ENCODE measurements at regions not wholly inside any gene's neighbourhood (a gene's known extent, or its start where the extent isn't known, plus 50 kb on each side); places are given as distances from the start of the nearest gene placed in this dataset.

DNA sequence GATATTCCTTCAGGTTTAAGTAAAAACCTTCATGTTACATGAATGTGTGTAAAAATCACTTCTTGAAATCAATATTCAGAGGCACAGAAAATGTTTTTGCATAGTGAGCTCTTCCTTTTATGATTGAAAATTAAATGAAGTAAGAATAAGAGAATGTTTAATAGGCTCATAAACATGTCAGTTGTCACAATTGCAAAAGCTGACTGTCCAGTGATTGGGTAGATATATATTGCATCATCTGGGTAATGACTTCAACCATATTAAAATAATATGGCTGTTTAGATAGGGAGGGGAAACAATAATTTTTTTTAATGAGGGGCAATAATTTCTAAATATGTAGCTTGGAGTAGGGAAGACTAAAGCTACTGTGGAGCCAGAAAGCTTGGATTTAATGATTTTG, 529.8 kb upstream of the GOLIM4 start:
- in situ Hi-C loops (cut with MboI): no loop called here
- no peak overlapping the region for H2AFZ ChIP-seq
- H3K36me3 ChIP-seq (ENCODE audit: low read depth): no peaks in the 10 kb centered on the region
- H3K27ac ChIP-seq: no peak overlapping the region
- H3K4me1 ChIP-seq (ENCODE audit: insufficient read depth): no peaks in the 10 kb centered on the region
- H3K27me3 ChIP-seq (replicated peaks; ENCODE audit: insufficient read depth): 0 out of 2 replicates have a peak, but pooled peaks cover 4% of the 10 kb centered on the region
- H3K9me2 ChIP-seq (ENCODE audit: insufficient read depth): no peaks in the 10 kb centered on the region
- DNase-seq: no peak
- no peak for TF ChIP-seq EZH2phosphoT487 (IDR thresholded peaks at IDR 0.05; ENCODE audit: insufficient read depth, low read depth)
- no peak overlapping the region for H3K4me2 ChIP-seq (ENCODE audit: unreplicated experiment)
- H3K9ac ChIP-seq: no peak overlapping the region
- H3K4me3 ChIP-seq: no peak overlapping the region
- no peaks in the 10 kb centered on the region for H4K20me1 ChIP-seq (ENCODE audit: insufficient read depth)
- no peaks in the 10 kb centered on the region for H3K9me3 ChIP-seq (ENCODE audit: low read depth)
- H3F3A ChIP-seq (ENCODE audit: insufficient read depth): no peaks in the 10 kb centered on the region
- no peaks in the 10 kb centered on the region for H3K79me2 ChIP-seq (ENCODE audit: insufficient read depth)

DNA sequence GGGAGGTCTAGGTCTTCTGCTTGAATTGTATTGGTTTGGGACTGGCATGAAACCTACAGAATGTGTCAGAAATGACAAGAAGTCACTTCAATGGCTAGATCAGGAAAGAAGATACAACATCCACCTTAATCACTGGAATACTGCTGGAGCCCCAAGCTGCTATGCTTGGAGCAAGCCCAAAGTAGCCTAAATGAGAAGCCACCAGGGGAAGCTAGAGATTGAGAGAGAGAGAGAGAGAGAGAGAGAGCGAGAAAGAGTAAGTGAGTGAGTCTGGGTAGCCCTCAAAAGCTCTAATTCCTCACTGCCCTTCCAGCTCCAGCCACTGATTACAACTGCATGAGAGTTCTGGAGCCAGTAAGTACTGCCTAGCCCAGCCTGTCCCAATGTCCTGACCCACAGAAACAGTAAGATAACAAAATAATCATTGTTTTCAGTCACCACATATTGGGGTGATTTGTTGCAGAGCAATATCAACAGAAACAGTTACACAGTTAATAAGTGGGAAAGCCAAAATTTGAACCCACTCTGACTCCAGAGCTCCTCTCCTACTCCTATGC, 529.2 kb upstream of the GOLIM4 start:
- 67 to 86% methylated on average over 1 of the region's 1 CpG for WGBS, 2 experiments (ENCODE audit: low coverage in 1 of 2, low lambda C conversion rate in 2 of 2, missing lambda C conversion rate in 2 of 2)
- no peaks in the 10 kb centered on the region for H3K9me2 ChIP-seq (ENCODE audit: insufficient read depth)
- H3K27ac ChIP-seq: no peak overlapping the region
- H4K20me1 ChIP-seq (ENCODE audit: insufficient read depth): no peaks in the 10 kb centered on the region
- no peaks in the 10 kb centered on the region for H3K4me1 ChIP-seq (ENCODE audit: insufficient read depth)
- no peaks in the 10 kb centered on the region for H3K79me2 ChIP-seq (ENCODE audit: insufficient read depth)
- in situ Hi-C loops (cut with MboI): no loop called here
- 0 out of 2 replicates have a peak, but pooled peaks cover 4% of the 10 kb centered on the region for H3K27me3 ChIP-seq (replicated peaks; ENCODE audit: insufficient read depth)
- no peaks in the 10 kb centered on the region for H3K36me3 ChIP-seq (ENCODE audit: low read depth)
- no peak overlapping the region for H3K9ac ChIP-seq
- TF ChIP-seq EZH2phosphoT487 (IDR thresholded peaks at IDR 0.05; ENCODE audit: insufficient read depth, low read depth) (no peak), EZH2 (IDR thresholded peaks at IDR 0.05; ENCODE audit: insufficient read depth, poor library complexity, severe bottlenecking) (no peak)
- H3K9me3 ChIP-seq (ENCODE audit: low read depth): no peaks in the 10 kb centered on the region
- H3K4me3 ChIP-seq: no peak overlapping the region
- H2AFZ ChIP-seq: no peak overlapping the region
- H3F3A ChIP-seq (ENCODE audit: insufficient read depth): no peaks in the 10 kb centered on the region
- no peak for DNase-seq
- H3K4me2 ChIP-seq (ENCODE audit: unreplicated experiment): no peak overlapping the region

DNA sequence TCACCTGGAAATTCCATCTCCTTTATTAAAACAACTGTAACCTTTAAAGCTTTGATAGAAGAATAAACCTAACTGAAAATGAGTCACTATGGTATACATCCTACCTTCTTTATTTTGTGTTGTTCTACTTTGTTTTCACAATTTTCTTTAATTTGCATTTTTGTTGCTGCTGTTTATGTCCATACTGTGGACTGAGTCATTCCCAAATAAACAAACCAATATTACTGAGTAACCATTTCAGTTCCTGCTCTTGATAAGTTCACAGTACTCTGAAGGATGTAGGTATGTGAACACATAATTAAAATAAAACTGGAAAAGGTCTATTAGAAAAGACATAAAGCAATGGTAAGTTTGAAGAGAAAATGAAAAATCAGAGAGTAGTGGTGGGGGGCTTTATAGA, 528.5 kb upstream of the GOLIM4 start:
- H2AFZ ChIP-seq: no peak overlapping the region
- no peaks in the 10 kb centered on the region for H3K79me2 ChIP-seq (ENCODE audit: insufficient read depth)
- H3K27ac ChIP-seq: no peak overlapping the region
- H4K20me1 ChIP-seq (ENCODE audit: insufficient read depth): no peaks in the 10 kb centered on the region
- in situ Hi-C loops (cut with MboI): no loop called here
- TF ChIP-seq EZH2 (IDR thresholded peaks at IDR 0.05; ENCODE audit: insufficient read depth, poor library complexity, severe bottlenecking) (no peak), EZH2phosphoT487 (IDR thresholded peaks at IDR 0.05; ENCODE audit: insufficient read depth, low read depth) (no peak)
- no peak for DNase-seq
- H3F3A ChIP-seq (ENCODE audit: insufficient read depth): no peaks in the 10 kb centered on the region
- H3K4me3 ChIP-seq: no peak overlapping the region
- no peaks in the 10 kb centered on the region for H3K9me2 ChIP-seq (ENCODE audit: insufficient read depth)
- no peak overlapping the region for H3K9ac ChIP-seq
- H3K4me2 ChIP-seq (ENCODE audit: unreplicated experiment): no peak overlapping the region
- H3K9me3 ChIP-seq (ENCODE audit: low read depth): no peaks in the 10 kb centered on the region
- H3K36me3 ChIP-seq (ENCODE audit: low read depth): no peaks in the 10 kb centered on the region
- no peaks in the 10 kb centered on the region for H3K4me1 ChIP-seq (ENCODE audit: insufficient read depth)
- 0 out of 2 replicates have a peak, but pooled peaks cover 4% of the 10 kb centered on the region for H3K27me3 ChIP-seq (replicated peaks; ENCODE audit: insufficient read depth)

DNA sequence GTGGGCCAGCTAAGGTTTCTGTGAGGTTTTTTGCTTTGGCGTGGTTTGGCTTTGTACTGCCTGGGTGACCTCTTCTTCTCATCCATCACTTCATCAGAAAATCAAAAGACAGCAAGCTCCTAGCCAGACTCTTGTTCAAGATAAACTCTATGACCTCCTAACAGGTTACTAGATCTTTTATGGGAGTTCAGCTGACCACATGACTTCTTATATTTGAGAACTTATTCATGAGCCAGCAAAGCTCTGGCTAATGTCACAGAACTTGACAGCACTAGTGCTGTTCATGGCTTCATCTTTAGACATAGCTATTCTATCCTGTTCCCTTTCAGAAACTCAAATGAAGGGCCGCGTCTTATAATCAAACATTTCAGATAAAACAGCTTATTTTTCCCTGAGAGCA, 527.1 kb upstream of the GOLIM4 start:
- no peaks in the 10 kb centered on the region for H3K4me1 ChIP-seq (ENCODE audit: insufficient read depth)
- no peak overlapping the region for H3K27ac ChIP-seq
- H3K27me3 ChIP-seq (replicated peaks; ENCODE audit: insufficient read depth): 0 out of 2 replicates have a peak, but pooled peaks cover 4% of the 10 kb centered on the region
- no peak overlapping the region for H3K4me2 ChIP-seq (ENCODE audit: unreplicated experiment)
- H3K9me2 ChIP-seq (ENCODE audit: insufficient read depth): no peaks in the 10 kb centered on the region
- H3K4me3 ChIP-seq: no peak overlapping the region
- WGBS, 2 experiments (ENCODE audit: low coverage in 1 of 2, low lambda C conversion rate in 2 of 2, missing lambda C conversion rate in 2 of 2): 68 to 69% methylated on average over 3 of the region's 3 CpGs
- TF ChIP-seq EZH2 (IDR thresholded peaks at IDR 0.05; ENCODE audit: insufficient read depth, poor library complexity, severe bottlenecking) (no peak), EZH2phosphoT487 (IDR thresholded peaks at IDR 0.05; ENCODE audit: insufficient read depth, low read depth) (no peak)
- H4K20me1 ChIP-seq (ENCODE audit: insufficient read depth): no peaks in the 10 kb centered on the region
- no peaks in the 10 kb centered on the region for H3K9me3 ChIP-seq (ENCODE audit: low read depth)
- no peak for DNase-seq
- H3F3A ChIP-seq (ENCODE audit: insufficient read depth): no peaks in the 10 kb centered on the region
- H2AFZ ChIP-seq: no peak overlapping the region
- H3K36me3 ChIP-seq (ENCODE audit: low read depth): no peaks in the 10 kb centered on the region
- H3K9ac ChIP-seq: no peak overlapping the region
- in situ Hi-C loops (cut with MboI): no loop called here
- no peaks in the 10 kb centered on the region for H3K79me2 ChIP-seq (ENCODE audit: insufficient read depth)

DNA sequence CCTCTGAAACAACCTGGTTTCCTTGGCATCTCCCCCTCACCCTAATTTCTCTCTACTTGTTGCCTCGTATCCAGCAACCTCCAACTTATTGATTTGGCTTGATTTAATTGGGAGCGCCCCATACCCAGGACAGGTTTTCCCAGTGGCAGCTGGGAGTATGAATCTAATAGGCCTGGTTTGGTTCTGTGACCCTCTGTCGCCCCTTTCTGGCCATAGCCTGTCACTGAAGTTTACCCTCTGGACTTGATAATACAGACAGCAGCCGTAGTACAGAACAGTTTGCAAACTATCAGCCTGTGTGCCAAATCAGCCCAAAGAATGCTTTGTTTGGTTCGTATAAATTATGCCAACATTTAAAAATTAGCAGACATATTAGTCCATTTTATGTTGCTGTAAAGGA, 525.1 kb upstream of the GOLIM4 start:
- DNase-seq: peak; percentile 32
- Histone ChIP-seq H3K27me3 (replicated peaks; ENCODE audit: insufficient read depth) (no peaks in the 10 kb centered on the region), H3K9me3 (ENCODE audit: low read depth) (no peaks in the 10 kb centered on the region), H3K27ac (no peak overlapping the region), H3K4me1 (ENCODE audit: insufficient read depth) (no peaks in the 10 kb centered on the region), H3F3A (ENCODE audit: insufficient read depth) (no peaks in the 10 kb centered on the region), H3K9ac (no peak overlapping the region), H2AFZ (no peak overlapping the region), H3K36me3 (ENCODE audit: low read depth) (no peaks in the 10 kb centered on the region), H3K79me2 (ENCODE audit: insufficient read depth) (no peaks in the 10 kb centered on the region), H4K20me1 (ENCODE audit: insufficient read depth) (no peaks in the 10 kb centered on the region), H3K4me2 (ENCODE audit: unreplicated experiment) (no peak overlapping the region), H3K4me3 (no peak overlapping the region), H3K9me2 (ENCODE audit: insufficient read depth) (no peaks in the 10 kb centered on the region)
- TF ChIP-seq EZH2phosphoT487 (IDR thresholded peaks at IDR 0.05; ENCODE audit: insufficient read depth, low read depth): no peak
- TF ChIP-seq EZH2 (IDR thresholded peaks at IDR 0.05; ENCODE audit: insufficient read depth, poor library complexity, severe bottlenecking): no peak
- 31 to 35% methylated on average over 5 of the region's 5 CpGs for WGBS, 2 experiments (ENCODE audit: low coverage in 1 of 2, low lambda C conversion rate in 2 of 2, missing lambda C conversion rate in 2 of 2)
- in situ Hi-C loops (cut with MboI): no loop called here

All from GM23248 (cell line).